Stomach (tissue), 4 donors: ENCODE measurements at regions not wholly inside any gene's neighbourhood (a gene's known extent, or its start where the extent isn't known, plus 50 kb on each side); places are given as distances from the start of the nearest gene placed in this dataset.

Source experiments
- CTCF ChIP-seq, 7 experiments: fragments of 450-650 bp in 4 of 7; fragments of 200-600 bp in 3 of 7; sonication (generic) in 3 of 7; IDR thresholded peaks; one replicate each; pipeline ENCODE4 v1.5.1; 2016 to 2019; ENCODE audit warnings: antibody characterized with exemption in 7 of 7, control low read depth in 2 of 7, mild to moderate bottlenecking in 1 of 7
- EP300 ChIP-seq: sonication (generic); formaldehyde crosslinking; IDR thresholded peaks from one replicate; pipeline ENCODE4 v1.6.1; 2017; ENCODE audit warnings: antibody characterized with exemption
- POLR2A ChIP-seq, 4 donors: fragments of 450-650 bp; IDR thresholded peaks; one replicate each; pipeline ENCODE4 v1.6.1; 2016; ENCODE audit warnings: antibody characterized with exemption in 4 of 4, control low read depth in 2 of 4, mild to moderate bottlenecking in 1 of 4, moderate library complexity in 1 of 4
- POLR2AphosphoS5 ChIP-seq, 3 donors: sonication (generic); formaldehyde crosslinking; IDR thresholded peaks; one replicate each; pipeline ENCODE4 v1.6.1; 2016; ENCODE audit warnings: antibody characterized with exemption in 3 of 3

- TF ChIP-seq POLR2A (IDR thresholded peaks at IDR 0.05) (no peak), CTCF (IDR thresholded peaks at IDR 0.05) (no peak), EP300 (no peak), POLR2AphosphoS5 (IDR thresholded peaks at IDR 0.05) (no peak)
Observed at GRCh38 chr10:62559481-62560200, 185.5 kb downstream of the ZNF365 start.
